ENCODE measurements at regions not wholly inside any gene's neighbourhood (a gene's known extent, or its start where the extent isn't known, plus 50 kb on each side); places are given as distances from the start of the nearest gene placed in this dataset.
A peak's percentile ranks its signal among the peaks of the same experiment; 100 is the strongest.
"Not testable (repeated sequence)": the region's sequence is repeated elsewhere in the genome, so short reads cannot be mapped to it uniquely, and the experiment has no call there.

DNA sequence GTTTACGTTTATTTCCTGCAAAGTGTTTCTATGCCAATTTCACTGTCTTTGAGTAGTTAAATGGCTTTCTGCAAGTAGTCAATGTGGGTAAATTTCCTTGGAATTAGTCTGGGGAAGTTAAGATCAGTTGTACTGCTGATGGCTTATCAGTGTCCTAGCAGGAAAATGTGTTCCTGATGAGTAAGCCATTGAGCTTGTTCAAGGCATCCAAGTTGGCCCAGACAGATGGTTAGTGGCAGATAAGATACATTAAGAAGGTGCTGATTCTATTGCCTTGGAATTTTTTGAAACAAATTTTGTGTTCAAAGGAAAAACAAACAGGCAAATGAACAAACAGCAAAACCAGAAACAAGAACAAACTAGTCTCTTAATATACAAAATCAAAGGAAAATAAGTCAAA is 258.4 kb downstream of the MAP2K6 start:
- peak; percentile 24 for DNase-seq (ENCODE audit: low read depth)

DNA sequence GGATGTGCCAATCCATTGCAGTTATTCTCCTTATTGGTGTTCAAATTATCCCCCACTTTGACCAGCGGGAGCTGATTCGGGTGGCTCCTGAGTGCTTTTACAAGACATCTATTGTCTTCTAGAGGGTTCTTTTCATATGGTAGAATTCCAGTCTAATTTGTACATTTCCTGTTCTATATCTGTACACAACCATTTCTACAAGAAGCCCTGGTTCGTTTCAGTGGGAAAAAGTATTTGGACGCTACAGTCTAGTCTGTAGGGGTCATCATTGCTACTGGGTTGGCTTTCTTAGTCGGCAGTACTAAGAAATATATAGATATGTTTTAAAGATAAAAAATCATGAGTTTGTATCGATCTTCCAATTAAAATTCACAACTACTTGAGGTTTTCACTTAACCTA is 262.6 kb downstream of the MAP2K6 start:
- DNase-seq (ENCODE audit: low read depth): no peak

DNA sequence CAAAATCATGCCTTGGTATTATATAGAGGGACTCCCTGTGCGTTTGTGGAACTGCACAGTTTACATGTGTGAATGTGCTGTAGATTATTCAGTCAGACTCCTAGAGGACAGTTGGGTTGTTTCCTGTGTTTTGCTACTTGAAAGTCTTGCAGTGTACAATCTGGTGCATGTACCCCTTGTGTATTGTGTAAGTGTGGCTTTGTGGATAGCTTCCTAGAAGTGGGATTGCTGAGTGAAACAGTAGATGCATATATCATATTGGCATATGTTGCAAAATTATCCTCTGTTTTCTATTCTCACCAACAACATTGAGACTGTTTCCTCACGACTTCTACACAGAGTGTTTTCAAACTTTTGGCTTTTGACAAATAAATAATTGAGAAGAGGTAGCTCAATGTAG is 263.7 kb downstream of the MAP2K6 start:
- DNase-seq (ENCODE audit: low read depth): no peak

DNA sequence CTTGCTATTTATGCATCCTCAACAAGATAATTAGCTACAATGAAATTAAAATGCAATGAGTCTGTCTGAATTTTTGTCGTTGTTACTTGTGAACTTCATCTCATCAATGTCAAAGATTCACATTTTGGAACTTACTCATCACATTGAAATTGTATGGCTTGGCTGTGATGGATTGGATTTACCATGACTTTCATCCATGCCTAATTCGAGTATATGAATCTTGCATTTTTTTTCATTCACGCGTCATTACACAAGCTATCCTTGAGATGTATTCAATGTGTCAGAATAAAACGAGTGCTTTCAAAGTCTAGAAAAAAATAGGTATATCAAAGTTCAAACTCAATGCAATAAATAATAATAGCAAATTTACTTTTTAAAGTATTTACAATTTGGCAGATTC is 265.3 kb downstream of the MAP2K6 start:
- no peak for DNase-seq (ENCODE audit: low read depth)

DNA sequence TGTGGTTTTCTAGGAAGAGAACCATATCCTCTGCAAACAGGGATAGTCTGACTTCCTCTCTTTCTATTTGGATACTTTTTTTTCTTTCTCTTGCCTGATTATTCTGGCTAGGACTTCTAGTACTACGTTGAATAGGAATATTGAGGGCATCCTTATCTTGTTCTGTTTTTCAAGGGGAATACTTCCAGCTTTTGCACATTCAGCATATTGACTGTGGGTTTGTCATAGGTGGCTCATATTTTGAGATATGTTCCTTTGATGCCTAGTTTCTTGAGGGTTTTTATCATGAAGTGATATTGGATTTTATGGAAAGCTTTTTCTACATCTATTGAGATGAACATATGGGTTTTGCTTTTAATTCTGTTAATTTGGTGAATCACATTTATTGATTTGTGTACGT is 269.8 kb downstream of the MAP2K6 start:
- no peak for DNase-seq (ENCODE audit: low read depth)

DNA sequence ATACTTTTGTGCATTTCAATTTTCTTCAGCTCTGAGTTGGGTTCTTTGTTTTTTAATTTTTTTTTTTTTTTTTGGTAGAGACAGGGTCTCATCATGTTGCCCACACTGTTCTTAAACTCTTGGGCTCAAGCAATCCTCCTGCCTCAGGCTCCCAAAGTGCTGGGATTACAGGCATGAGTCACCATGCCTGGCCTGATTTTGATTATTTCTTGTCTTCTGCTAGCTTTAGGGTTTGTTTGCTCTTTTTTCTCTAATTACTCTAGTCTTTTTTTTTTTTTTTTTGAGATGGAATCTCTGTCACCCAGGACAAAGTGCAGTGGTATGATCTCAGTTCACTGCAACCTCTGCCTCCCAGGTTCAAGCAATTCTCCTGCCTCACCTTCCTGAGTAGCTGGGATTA is 270.7 kb downstream of the MAP2K6 start:
- not testable (repeated sequence) for DNase-seq (ENCODE audit: low read depth)

DNA sequence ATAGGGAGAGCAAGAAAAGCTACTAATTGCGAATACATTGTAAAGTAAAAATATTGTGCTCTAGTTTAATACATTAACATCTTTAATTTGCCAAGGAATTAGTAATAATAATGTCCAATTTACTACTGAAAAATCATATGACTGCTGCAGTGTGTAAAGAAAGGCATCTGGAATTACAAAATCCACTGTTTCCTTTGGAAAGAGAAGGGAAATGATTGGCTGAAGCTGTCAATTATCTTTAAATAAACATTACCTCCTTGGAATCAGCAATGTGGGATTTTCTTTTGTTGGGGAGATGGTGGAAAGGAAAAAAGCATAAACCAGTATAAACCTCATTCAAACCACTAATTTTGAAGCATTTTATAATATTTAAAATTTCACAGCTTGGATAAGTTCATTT is 276.0 kb downstream of the MAP2K6 start:
- no peak for DNase-seq (ENCODE audit: low read depth)

DNA sequence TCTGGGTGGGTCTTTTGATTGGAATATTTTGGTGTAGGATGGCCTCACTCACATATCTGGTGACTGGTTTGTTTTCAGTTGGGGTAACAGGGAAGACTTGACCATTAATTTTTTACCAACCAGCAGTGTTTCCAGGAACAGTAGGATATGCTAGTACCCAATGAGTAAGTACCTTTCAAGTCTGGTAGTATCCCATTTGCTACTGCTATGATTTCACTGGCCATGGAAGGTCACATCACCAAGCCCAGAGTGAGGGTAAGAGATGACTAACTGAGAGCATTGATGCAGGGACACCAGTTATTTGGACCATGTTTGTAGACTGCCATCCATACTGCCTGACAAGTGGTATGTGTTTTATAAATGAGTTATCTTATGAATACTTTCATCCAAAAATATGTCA is 277.7 kb downstream of the MAP2K6 start:
- no peak for DNase-seq (ENCODE audit: low read depth)

DNA sequence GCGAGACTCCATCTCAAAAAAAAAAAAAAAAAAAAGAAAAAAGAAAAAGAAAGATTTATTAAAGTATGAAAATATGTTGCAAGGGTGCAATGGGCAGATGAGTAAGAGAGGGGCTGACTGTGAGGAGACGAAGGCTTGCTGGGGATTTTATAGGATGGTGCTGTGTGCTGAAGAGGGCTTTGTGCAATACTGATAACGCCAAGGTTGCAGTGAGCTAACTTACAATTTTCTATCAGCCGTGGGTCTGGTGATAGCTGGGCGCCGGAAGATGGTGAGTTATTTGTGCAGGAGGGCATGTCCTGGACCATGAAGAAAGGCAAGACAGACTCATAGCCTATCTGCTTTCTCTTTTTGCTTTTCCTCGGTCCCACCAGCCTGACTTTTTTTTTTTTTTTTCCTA is 281.1 kb downstream of the MAP2K6 start:
- DNase-seq (ENCODE audit: low read depth): no peak

DNA sequence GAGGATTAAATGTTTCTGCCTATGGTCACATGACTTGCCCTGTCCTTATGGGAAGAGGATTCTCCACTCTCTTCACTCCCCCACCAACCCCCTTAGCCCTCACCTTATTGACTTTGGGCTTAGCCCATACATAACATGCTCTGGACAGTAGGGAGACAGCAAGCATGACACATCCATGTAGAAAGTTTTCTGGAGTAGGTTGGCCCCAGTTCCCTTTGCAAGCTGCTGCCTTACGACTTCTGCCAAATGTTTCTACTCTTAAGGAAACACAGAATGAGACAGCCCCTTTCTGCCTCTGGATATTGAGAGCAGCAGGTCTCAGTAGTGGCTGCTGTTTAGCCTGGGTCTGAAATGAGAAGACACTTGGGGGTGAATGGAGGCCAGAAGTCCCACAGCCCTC is 282.2 kb downstream of the MAP2K6 start:
- no peak for DNase-seq (ENCODE audit: low read depth)

DNA sequence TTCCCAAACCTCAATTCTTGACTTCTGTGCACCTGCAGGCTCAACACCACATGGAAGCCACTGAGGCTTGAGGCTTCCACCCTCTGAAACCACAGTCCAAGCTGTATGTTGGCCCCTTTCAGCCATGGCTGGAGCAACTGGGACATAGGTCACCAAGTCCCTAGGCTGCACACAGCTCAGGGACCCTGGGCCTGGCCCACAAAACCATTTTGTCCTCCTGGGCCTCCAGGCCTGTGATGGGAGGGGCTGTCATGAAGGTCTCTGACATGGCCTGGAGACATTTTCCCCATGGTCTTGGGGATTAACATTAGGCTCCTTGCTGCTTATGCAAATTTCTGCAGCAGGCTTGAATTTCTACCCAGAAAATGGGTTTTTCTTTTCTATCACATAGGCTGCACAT is 283.9 kb downstream of the MAP2K6 start:
- DNase-seq (ENCODE audit: low read depth): not testable (repeated sequence)

DNA sequence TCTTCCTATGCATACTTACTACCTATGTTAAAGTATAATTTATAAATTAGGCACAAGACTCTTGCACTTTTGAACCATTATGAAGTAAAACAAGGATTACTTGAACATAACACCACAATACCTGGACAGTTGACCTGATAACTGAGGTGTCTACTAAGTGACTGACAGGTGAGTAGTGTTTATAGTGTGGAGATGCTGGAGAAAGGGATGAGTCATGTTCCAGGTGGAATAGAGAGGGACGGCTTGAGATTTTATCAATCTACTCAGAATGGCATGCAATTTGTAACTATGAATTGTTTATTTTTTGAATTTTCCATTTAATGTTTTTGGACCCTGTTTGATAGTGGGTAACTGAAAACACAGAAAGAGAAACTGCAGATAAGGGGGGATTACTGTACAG is 287.6 kb downstream of the MAP2K6 start:
- DNase-seq (ENCODE audit: low read depth): no peak

DNA sequence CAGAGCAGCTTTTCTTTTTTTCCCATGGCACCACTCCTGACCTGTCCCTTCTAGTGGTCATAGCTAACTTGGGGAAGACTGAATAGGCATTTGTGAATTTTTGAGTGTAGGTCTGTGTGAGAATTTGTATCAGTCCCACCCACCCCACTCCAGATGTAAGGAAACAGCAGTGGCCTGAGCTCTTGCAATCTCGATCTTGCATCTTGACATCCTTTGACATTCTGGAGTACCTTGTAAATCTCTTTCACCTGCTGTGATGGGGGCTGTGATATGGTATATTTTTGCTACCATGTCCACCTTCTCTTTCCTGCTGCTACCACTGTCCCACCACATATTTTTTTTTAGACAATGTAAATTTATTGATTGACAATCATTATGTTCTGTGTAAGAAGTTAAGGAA is 289.3 kb downstream of the MAP2K6 start:
- no peak for DNase-seq (ENCODE audit: low read depth)

DNA sequence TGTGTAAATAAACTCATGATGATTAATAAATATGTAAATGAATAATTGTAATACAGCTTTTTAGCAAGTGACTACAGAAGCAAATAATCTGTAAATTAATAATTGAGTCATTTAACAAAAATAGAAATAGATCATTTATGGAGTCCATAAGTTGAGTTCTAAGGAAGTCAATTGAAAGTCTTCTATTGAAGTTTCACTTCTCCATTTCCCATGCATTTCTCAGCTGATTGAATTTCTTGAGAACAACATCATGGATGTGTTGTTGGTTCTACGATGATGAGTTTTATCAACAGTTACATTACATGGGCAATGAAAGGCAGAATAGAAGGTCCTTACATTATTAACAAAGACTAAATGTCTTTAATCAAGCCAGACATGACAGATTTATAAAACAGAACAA is 290.4 kb downstream of the MAP2K6 start:
- no peak for DNase-seq (ENCODE audit: low read depth)

DNA sequence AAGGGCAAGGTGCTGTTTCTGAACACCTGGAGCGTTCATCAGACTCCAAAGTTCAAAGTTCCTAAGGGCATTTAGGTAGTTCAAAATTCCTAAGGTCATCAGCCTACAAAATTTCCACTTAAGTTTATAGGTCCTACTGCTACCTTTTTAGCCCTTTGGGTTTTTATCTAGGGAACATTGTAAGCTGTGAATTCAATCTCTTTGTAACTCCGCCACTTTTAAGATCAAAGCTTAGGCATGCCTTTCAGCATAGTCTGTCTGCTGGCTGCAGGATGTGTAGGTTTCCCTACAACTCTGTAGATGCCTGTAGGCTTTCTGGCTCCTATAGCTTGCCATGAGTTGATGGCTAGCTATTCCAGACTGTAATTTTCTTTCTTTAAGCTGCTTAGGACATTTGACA is 291.6 kb downstream of the MAP2K6 start:
- DNase-seq (ENCODE audit: low read depth): no peak

DNA sequence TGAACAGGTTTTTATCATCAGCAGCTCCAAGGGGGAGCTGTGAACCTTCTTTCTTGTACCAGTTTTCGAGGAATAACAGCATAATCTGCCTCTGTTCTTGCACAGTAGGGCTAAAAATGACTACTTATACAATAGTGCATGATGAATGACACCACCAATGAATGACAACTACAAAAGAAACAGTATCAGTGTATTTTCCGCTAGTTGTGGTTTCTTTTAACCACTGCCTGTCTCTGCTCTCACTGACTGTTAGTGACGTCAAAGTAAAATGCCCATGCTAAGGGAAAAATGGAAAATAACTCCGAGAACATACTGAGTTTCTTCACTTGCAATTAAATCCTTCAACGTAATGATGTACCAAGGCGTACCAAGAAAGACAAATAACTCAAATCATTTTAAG is 294.9 kb downstream of the MAP2K6 start:
- DNase-seq (ENCODE audit: low read depth): no peak

DNA sequence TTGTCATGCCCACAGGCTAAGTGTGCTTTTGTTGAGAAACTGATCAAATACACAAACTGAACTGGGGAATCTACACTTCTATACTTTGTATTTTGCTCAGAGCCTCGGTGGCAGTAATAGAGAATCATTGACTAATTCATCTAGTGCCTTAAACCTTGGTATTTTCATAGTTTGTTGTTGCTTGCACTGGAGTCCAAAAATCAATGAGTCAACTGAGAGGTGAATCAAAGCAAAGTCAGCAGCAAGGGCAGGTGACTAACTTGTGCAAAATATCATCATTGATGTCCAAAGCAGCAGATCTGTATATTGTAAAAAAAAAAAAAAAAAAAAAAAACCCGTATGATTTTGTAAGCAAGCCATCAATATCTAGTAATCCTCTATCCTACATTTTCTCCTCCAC is 296.4 kb downstream of the MAP2K6 start:
- DNase-seq (ENCODE audit: low read depth): no peak

DNA sequence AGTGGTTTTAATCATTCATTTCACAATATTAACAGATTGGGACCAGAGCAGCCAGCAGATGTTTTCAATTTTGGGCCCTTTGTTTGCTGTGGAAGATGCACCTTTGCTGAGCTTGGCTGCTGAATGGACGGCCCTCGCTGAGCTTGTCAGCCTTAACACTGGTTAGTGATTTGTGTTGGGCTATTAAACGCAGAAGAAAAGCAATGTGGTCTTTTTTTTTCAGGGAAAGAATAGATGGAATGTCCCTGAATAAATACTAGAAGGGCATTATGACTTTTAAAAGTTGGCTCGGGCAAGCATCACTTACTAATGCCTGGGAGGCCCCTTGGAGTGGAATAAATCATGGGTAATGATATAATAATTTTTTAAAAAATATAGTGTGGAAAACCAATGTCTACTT is 297.0 kb downstream of the MAP2K6 start:
- no peak for DNase-seq (ENCODE audit: low read depth)

DNA sequence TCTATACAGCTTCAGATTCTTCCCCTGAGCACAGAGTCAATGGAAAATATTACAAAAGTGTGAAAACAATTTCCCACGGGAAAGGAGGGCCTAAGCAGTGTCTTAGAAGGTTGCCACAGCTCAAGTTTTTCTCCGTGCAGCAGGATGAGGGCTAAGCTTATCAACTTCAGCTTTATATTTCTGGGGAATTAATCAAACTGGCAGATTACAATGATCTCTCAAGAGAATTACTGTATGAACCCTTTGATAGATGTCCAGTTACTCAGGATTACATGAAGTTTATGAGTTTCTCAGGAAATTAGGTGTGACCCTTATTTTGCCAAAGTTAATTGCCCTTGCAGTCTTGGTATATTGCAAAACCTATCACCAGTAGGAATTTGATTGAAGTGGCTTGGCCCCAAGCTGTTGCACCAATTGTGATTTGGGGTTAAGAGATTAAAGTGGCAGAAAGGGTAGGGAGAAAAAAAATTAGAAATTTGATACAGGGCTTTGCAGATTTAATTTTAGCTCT is 298.4 kb downstream of the MAP2K6 start:
- no peak for DNase-seq (ENCODE audit: low read depth)

DNA sequence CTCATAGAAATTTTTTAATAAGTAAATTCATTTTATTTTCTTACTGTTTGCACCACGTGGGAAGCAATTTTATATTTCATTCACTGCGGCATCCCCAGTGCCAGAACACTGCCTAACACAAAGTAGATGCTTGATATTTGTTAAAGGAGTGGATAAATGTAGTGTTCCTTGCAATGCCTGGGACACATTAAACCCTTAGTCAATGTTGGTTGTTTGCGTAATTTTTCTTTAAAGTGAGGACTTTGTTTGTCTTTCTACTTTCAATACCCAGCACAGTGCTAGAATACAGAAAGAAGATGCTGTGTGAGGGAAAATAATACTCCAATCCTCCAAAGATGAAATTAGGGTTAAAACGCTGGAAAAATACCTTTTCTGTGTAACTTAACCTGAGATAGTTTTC is 299.3 kb downstream of the MAP2K6 start:
- DNase-seq (ENCODE audit: low read depth): no peak

DNA sequence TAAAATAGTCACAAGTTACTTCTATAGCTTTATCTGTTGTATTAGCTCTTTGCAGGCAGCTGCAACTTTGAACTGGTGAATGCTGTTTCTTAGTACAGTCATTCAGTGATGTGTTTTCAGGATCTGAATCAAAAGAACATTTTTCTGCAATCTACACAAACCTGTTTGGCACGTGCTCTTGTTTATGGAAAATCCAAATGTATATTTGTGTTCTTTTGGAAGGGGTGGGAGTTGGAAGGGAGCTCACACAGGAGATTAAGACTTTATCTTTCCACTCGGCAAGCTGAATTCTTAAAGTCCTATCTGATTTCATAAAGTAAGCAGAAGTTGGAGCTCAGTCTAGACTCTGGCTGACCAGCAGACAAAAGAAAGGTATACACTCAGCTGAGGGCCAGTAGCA is 300.2 kb downstream of the MAP2K6 start:
- DNase-seq (ENCODE audit: low read depth): no peak

DNA sequence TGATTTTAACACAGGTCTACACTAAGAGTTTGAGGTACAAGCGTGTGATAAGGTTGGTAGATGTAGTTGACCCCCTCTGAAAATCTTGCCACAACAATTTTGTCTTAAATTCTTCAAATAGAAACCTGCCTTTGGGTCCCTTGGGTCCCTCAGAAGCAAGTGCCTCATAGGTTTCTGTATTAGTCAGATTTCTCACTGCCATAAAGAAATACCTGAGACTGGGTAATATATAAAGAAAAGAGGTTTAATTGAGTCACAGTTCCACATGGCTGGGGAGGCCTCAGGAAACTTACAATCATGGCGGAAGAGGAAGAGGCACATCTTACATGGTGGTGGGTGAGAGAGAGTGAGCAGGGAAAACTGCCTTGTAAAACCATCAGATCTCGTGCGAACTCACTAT is 301.2 kb downstream of the MAP2K6 start:
- DNase-seq (ENCODE audit: low read depth): no peak

DNA sequence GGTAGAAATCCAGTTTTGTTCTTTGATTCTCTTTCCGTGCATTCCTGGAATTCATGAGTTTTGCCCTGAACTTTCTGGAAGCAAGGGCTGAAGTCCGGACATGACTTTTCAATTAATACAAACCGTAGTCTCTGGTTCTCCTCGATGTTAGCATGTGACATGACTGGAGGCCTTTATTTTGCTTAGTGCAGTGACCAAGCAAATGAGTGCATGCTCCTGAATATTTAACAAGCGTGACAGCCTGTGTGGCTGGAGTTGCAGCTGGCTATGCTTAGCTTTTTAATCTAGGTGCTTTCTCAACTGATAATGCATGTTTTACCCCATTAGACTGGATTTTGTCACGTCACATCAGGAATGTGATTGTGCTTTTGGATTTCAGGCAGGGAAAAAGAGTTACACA is 302.1 kb downstream of the MAP2K6 start:
- DNase-seq (ENCODE audit: low read depth): no peak

DNA sequence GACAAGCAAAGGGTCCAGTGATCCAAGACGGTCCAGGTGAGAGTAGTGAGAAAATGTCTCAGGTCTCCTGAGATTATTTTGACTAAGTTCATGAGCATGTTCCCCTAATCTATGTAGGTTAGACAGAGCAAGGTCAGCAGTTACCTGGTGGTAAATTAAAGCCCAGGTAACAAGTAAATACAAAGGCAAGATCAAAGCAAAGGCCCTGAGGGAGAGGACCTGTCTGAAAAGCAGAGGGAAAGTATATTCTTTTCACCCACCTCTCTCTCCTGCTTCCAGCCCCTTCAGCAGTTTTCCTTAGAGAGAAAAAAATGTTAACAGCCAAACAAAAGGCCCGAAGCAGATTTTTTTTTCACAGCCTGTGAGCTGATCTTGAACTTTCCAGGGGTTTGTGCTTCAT is 302.7 kb downstream of the MAP2K6 start:
- no peak for DNase-seq (ENCODE audit: low read depth)

DNA sequence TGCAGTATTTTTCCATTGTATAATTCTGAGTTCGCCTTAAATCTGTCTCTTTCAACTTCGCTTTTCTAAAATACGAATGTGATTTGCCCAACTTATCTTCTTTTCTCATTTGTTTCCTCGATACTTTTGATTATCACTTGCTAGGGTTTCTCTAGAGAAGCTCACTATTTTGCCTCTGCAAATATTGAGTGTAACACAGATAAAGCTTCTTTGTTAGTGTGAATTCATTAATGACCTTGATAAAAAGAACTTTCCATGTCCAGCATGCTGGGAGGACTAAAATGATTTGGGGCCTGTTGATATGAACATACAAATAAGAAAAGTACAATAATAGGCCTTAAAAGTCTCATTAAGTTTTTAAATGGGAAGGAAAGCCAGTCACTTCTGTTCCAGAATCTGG is 303.3 kb downstream of the MAP2K6 start:
- DNase-seq (ENCODE audit: low read depth): no peak

All from Daoy (cell line).